Lower lobe of right lung (tissue), 2 donors: ENCODE measurements at regions not wholly inside any gene's neighbourhood (a gene's known extent, or its start where the extent isn't known, plus 50 kb on each side); places are given as distances from the start of the nearest gene placed in this dataset.
A peak's percentile ranks its signal among the peaks of the same experiment; 100 is the strongest.

Experiments
- ATAC-seq, 2 donors: fragments of 200-7000 bp; cut with Tn5 transposase; one replicate each; pipeline ENCODE4 v1.9.1; 2020 to 2022; ENCODE audit warnings: mild to moderate bottlenecking in 2 of 2, moderate library complexity in 2 of 2
- DNase-seq: peaks from one replicate; pipeline ENCODE4 v3.0.0-alpha.2; 2020
- H3K27ac ChIP-seq: fragments of 200-600 bp; one replicate; pipeline ENCODE4 v1.8.0; 2022
- H3K27me3 ChIP-seq: fragments of 200-600 bp; one replicate; pipeline ENCODE4 v1.8.0; 2022; ENCODE audit warnings: low read depth
- H3K36me3 ChIP-seq: fragments of 200-600 bp; one replicate; pipeline ENCODE4 v1.8.0; 2022; ENCODE audit warnings: mild to moderate bottlenecking
- H3K4me1 ChIP-seq: fragments of 200-600 bp; one replicate; pipeline ENCODE4 v1.8.0; 2022
- H3K4me3 ChIP-seq: fragments of 200-600 bp; one replicate; pipeline ENCODE4 v1.8.0; 2022; ENCODE audit warnings: mild to moderate bottlenecking
- H3K9me3 ChIP-seq: fragments of 200-600 bp; one replicate; pipeline ENCODE4 v1.8.0; 2022
- CTCF ChIP-seq: fragments of 200-600 bp; IDR thresholded peaks from one replicate; pipeline ENCODE4 v1.8.0; 2022; ENCODE audit warnings: antibody characterized with exemption, mild to moderate bottlenecking
- intact Hi-C: fragments of 100-400 bp; cut with DNase I; formaldehyde crosslinking; loops from one replicate; pipeline ENCODE4 v1.11.0; 2022
- donor health status: DM: no; HTN: yes; CAD: no; lungs with severe emphysema.

- Histone ChIP-seq H3K4me1 (peaks cover 12% of the 10 kb centered on the region), H3K9me3 (no peaks in the 10 kb centered on the region), H3K36me3 (no peaks in the 10 kb centered on the region), H3K27me3 (no peaks in the 10 kb centered on the region), H3K27ac (no peak overlapping the region), H3K4me3 (no peak overlapping the region)
- intact Hi-C loops = no loop called here
- ATAC-seq = peak in 1 of 2 donors; percentile 26
- no peak for TF ChIP-seq CTCF
- no peak for DNase-seq
Measured at GRCh38 chr5:71832812-71833715, 114.0 kb downstream of the CARTPT start.

GRCh38 chr5:71834601-71835000 lies 115.5 kb downstream of the CARTPT start:
- H3K27me3 ChIP-seq = no peaks in the 10 kb centered on the region
- no peak overlapping the region for H3K4me3 ChIP-seq
- no peak overlapping the region for H3K27ac ChIP-seq
- no peak for TF ChIP-seq CTCF
- DNase-seq = no peak
- no peaks in the 10 kb centered on the region for H3K9me3 ChIP-seq
- H3K36me3 ChIP-seq = no peaks in the 10 kb centered on the region
- intact Hi-C loops = no loop called here
- H3K4me1 ChIP-seq = peaks cover 12% of the 10 kb centered on the region
- no peak for ATAC-seq

- DNase-seq (no peak), ATAC-seq (no peak)
- no peaks in the 10 kb centered on the region for H3K9me3 ChIP-seq
- intact Hi-C loops = no loop called here
- no peak overlapping the region for H3K27ac ChIP-seq
- H3K4me1 ChIP-seq = peaks cover under 1% of the 10 kb centered on the region
- no peak for TF ChIP-seq CTCF
- H3K36me3 ChIP-seq = no peaks in the 10 kb centered on the region
- no peaks in the 10 kb centered on the region for H3K27me3 ChIP-seq
- H3K4me3 ChIP-seq = no peak overlapping the region
Measured at GRCh38 chr5:71836084-71836483, 117.0 kb downstream of the CARTPT start.

- TF ChIP-seq CTCF = no peak
- Histone ChIP-seq H3K4me3 (no peak overlapping the region), H3K27ac (no peak overlapping the region), H3K27me3 (no peaks in the 10 kb centered on the region), H3K4me1 (no peaks in the 10 kb centered on the region), H3K9me3 (no peaks in the 10 kb centered on the region), H3K36me3 (no peaks in the 10 kb centered on the region)
- ATAC-seq = no peak
- intact Hi-C loops = no loop called here
- no peak for DNase-seq
Measured at GRCh38 chr5:71836559-71837112, 117.6 kb downstream of the CARTPT start.

GRCh38 chr5:71838286-71838685 lies 119.2 kb downstream of the CARTPT start:
- Histone ChIP-seq H3K4me1 (no peaks in the 10 kb centered on the region), H3K36me3 (no peaks in the 10 kb centered on the region), H3K27me3 (no peaks in the 10 kb centered on the region), H3K27ac (no peak overlapping the region), H3K9me3 (no peaks in the 10 kb centered on the region), H3K4me3 (no peak overlapping the region)
- intact Hi-C loops = no loop called here
- DNase-seq (no peak), ATAC-seq (no peak)
- no peak for TF ChIP-seq CTCF
